HG02571 (cell line): ENCODE measurements at regions not wholly inside any gene's neighbourhood (a gene's known extent, or its start where the extent isn't known, plus 50 kb on each side); places are given as distances from the start of the nearest gene placed in this dataset.
"Not testable (repeated sequence)": the region's sequence is repeated elsewhere in the genome, so short reads cannot be mapped to it uniquely, and the experiment has no call there.

ENCODE experiments used
- ATAC-seq: cut with Tn5 transposase; IDR thresholded peaks from one replicate; pipeline ENCODE4 v1.9.1; 2021; ENCODE audit warnings: mild to moderate bottlenecking, moderate library complexity; ENCODE audit not compliant: unreplicated experiment

GRCh38 chr6:145119081-145119480, 616.2 kb downstream of the EPM2A start:
- ATAC-seq: no peak

DNA sequence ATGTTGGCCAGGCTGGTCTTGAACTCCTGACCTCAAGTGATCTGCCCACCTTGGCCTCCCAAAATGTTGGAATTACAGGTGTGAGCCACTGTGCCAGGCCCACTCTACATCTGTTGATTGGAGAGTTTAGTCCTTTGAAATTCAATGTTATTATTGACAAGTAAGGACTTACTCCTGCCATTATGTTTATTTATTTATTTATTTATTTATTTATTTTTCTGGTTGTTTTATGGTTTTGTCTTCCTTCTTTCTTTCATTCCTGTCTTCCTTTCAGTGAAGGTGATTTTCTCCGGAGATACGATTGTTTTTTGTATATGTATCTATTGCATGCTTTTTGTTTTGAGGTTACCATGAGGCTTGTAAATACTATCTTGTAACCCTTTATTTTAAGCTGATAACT, 602.6 kb downstream of the EPM2A start:
- ATAC-seq: no peak

GRCh38 chr6:145135702-145136101, 599.6 kb downstream of the EPM2A start:
- ATAC-seq: no peak

DNA sequence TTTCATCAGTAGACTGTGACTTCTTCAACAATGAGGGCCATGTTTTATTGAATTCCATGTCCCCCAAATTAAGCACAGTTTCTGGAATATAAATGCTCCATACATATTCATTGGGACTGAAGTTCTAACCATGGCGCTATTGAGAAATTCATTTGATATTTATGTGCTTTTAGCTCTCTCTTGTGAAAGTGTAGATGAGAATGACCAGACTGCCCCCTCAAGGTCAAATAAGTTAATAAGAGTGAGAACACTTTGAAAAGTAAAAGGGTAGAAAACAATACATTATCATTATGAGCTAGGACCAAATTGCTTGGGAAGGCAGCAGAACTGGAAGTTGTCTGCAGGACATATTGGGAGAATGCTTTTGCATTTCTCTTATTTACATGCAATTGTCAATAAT, 597.9 kb downstream of the EPM2A start:
- ATAC-seq: no peak

- ATAC-seq: no peak
These were observed 596.7 kb downstream of the EPM2A start for GRCh38 chr6:145138469-145139139.

- no peak for ATAC-seq
These were observed 596.0 kb downstream of the EPM2A start for GRCh38 chr6:145139140-145139850.

- no peak for ATAC-seq
These were observed 595.4 kb downstream of the EPM2A start for GRCh38 chr6:145139895-145140294.

DNA sequence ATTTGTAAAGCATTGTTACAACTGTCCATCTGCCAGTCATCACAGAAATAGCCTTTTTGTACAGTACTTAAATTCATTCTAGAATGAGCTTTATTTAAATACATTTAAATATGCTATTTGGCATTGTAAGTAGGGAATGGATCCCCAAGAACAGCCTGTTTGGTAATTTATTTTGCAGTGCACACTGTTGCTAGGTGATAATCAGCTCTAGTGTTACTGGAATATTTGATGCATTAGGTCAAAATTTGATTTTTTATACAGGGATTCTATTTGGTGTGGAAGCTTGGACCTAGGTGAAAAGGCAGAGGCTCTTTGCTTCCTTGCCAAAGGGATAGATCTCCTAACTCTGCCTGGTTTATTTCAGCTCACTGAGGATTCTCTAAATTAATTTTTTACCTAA, 593.7 kb downstream of the EPM2A start:
- no peak for ATAC-seq

DNA sequence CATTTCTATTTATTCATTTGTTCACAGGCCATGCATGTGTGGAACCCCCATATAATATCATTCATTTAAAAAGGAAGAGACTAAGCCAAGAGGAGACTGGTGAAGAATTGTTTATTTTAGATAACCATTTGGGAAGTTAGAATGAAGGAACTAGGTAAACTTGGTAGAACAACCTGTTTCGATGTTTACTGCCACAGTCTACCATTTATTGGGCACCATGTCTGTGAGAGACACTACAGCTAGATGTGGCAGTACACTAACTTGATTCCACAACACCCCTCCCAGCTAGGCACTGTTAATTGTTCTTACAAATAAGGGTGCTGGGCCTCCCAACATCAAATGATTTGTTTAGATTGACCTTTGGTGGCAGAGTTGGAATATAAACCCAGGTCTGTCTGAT, 592.4 kb downstream of the EPM2A start:
- no peak for ATAC-seq

DNA sequence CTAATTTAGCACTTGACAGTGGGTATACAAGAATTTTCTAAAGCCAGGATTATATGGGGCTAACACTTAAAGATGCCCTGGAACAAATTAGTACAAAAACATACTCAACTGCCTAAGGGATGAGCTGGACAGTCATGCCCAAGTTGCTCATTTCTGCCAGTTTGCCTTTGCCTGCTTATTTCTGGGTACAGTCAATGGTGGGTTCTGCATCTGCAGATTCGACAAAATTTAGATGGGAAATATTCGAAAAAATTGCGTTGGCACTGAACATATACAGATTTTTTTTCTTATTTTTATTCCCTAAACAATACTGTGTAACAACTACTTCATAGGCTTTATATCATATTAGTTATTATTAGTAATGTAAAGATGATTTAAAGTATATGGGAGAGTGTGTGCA, 591.9 kb downstream of the EPM2A start:
- no peak for ATAC-seq

GRCh38 chr6:145147559-145147958, 587.8 kb downstream of the EPM2A start:
- no peak for ATAC-seq

DNA sequence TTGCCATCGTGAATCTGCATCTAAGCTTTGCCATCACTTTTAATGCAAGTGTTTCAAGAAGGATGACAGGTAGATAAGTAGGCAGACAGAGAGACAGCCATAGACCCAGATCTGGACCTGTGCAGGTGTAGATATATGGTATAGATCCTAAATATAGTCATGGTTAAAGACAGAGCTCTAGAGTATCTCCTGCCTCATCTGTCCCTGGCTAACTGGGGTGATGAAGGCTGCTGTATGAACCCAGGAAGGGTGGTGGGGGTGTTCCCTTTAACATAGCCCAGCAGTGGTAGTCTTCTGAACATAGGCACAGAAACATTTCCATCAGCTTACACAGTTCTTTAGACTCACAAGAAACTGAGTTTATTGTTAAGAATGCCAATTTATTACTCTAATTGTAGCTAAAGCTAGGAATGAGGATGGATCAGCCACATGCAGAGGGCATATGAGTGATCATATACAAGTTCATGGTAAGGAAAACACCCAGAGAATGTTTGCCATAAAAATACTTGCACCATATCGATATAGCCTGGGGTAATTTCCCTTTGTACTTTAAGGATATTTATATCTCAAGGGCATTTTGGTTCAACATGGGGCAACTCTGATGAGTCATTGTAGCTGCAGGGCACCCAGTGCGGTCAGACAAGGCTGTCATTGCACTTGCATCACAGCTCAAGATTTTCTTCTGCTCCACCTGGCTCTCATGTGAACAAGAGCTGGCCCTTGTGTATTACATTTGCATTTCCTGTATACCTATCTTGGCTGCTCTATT, 587.2 kb downstream of the EPM2A start:
- ATAC-seq: no peak

- ATAC-seq: no peak
These were observed 586.5 kb downstream of the EPM2A start for GRCh38 chr6:145148776-145149175.

DNA sequence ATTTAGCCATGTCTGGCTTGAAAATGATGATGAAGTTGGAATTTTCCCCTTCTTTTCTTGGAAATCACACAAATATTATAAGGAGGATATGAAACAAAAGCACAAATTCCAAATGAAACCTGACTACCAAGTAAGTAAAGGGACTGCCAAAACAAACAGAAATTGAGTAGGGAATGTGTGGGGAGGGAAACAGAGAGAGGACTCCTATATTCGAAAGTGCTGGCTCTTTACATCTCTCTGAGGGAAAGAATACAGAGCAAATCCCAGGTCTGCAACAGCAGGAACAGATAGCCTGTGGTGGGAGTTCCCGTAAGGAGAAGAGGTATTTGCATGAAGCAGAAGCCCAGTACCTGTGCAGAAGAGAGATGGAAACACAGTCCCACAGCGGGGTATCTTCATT, 583.7 kb downstream of the EPM2A start:
- no peak for ATAC-seq

DNA sequence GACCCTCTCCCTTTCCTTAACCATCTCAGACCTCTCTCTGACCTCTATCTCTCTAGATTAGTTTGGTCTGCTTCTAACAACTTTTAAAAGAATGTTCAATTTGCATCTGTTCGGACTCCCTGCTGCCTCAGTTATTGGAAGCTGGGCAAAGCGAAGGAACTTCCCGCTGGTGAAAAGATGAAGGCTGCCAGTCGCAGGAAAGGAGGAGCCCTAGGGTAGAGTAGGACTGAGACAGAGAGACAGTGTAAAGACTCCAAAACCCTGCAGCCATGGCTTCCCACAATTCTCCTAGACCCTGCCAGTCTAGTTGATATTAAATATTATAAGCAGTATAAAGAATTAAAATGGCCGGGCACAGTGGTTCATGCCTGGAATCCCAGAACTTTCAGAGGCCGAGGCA, 581.8 kb downstream of the EPM2A start:
- no peak for ATAC-seq

GRCh38 chr6:145155411-145155810, 579.9 kb downstream of the EPM2A start:
- no peak for ATAC-seq

GRCh38 chr6:145155873-145156782, 579.2 kb downstream of the EPM2A start:
- no peak for ATAC-seq

DNA sequence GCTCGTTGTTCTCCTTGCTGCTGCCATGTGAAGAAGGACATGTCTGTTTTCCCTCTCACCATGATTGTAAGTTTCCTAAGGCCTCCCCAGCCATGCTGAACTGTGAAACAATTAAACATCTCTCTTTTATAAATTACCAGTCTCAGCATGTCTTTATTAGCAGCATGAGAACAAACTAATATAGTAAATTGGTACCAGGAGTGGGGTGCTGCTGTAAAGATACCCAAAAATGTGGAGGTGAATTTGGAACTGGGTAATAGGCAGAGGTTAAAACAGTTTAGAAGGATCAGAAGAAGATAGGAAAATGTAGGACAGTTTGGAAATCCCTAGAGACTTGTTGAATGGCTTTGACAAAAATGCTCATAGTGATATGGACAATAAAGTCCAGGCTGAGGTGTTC, 576.7 kb downstream of the EPM2A start:
- ATAC-seq: not testable (repeated sequence)

GRCh38 chr6:145159921-145160320, 575.4 kb downstream of the EPM2A start:
- ATAC-seq: no peak

DNA sequence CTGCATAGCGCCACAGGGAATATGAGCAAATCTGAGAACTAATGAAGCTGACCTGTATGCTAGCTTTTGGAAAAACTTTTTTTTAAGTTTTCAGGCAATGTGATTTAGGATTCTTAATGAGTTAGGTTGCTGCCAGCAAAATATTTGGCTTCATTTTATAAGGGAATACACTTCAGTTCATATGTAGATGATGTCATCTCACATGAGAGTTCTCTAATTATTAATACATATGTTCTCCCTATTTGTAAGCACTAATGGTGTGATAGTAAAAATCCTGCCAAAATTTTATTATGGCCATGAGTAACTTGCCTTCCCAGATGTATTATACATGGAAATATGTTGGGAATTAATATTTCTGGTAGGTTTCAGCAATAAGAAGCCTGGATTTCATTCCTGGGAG, 573.8 kb downstream of the EPM2A start:
- ATAC-seq: no peak

DNA sequence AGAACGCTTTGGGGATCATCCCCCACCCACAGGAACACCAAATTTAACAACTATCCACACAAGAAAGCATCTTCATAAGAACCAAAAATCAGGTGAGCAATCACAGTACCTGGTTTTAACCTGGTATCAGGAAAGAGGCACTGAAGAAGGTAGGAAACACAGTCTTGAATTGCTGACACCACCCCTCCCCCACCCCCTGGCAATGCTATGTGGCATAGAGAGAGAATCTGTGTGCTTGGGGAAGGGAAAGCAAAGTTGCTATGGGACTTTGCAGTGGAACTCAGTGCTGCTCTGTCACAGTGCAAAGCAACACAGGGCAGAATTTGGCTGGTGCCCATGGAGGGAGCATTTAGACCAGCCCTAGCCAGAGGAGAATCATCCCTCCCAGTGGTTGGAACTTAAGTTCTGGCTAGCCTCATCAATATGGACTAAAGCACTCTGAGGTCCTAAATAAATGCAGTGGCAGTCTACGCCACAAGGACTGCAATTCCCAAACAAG, 565.5 kb downstream of the EPM2A start:
- no peak for ATAC-seq
